ENCODE measurements at regions not wholly inside any gene's neighbourhood (a gene's known extent, or its start where the extent isn't known, plus 50 kb on each side); places are given as distances from the start of the nearest gene placed in this dataset.

DNA sequence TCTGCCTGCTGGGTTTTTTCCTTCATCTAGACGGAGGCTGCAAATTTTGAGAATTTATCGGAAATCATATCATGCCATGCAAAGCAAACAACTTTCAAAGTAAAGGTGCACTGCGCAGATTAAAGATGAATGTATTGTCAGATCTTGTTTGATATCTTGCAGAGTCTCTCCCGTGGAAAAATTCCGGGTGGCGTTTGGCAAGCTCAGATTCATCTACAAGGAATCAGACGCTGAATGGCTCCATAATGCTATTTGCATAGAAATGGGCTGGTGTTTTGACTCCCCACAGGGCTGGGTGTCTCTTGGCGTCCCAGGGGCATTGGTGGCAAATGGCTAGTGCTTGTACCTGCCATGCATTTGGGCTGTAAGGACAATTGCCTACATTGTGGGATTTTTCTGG is 274.0 kb downstream of the VRK1 start:
- peaks cover 28% of the 10 kb centered on the region for H3K9me3 ChIP-seq (ENCODE audit: control insufficient read depth, insufficient read depth, low read length)
- no peak overlapping the region for H4K5ac ChIP-seq (ENCODE audit: low read depth, low read length)
- no peak overlapping the region for H3K14ac ChIP-seq (replicated peaks; ENCODE audit: low read depth, low read length)
- DNase-seq (no peak), ATAC-seq (ENCODE audit: low read depth) (no peak)
- TF ChIP-seq RFX5 (IDR thresholded peaks at IDR 0.05; ENCODE audit: low read depth, low read length) (no peak), NFE2L2 (IDR thresholded peaks at IDR 0.05; ENCODE audit: low read depth, low read length) (no peak), RAD21 (IDR thresholded peaks at IDR 0.05; ENCODE audit: low read length) (no peak), SMC3 (IDR thresholded peaks at IDR 0.05; ENCODE audit: low read depth, low read length) (no peak), MXI1 (IDR thresholded peaks at IDR 0.05; ENCODE audit: borderline replicate concordance, low read depth, low read length) (no peak)
- TF ChIP-seq, protein P1, sequence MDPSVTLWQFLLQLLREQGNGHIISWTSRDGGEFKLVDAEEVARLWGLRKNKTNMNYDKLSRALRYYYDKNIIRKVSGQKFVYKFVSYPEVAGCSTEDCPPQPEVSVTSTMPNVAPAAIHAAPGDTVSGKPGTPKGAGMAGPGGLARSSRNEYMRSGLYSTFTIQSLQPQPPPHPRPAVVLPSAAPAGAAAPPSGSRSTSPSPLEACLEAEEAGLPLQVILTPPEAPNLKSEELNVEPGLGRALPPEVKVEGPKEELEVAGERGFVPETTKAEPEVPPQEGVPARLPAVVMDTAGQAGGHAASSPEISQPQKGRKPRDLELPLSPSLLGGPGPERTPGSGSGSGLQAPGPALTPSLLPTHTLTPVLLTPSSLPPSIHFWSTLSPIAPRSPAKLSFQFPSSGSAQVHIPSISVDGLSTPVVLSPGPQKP (IDR thresholded peaks at IDR 0.05; ENCODE audit: borderline replicate concordance, low read depth, low read length), result no peak
- dilution Hi-C loops (cut with HindIII; ENCODE audit: low sequenced_read_pairs, unreplicated experiment), result no loop called here
- H3K36me3 ChIP-seq (ENCODE audit: control insufficient read depth, insufficient read depth, low read length), result no peaks in the 10 kb centered on the region
- no peaks in the 10 kb centered on the region for H3K4me1 ChIP-seq (ENCODE audit: control insufficient read depth, insufficient read depth, low read length)
- no peak overlapping the region for H2BK15ac ChIP-seq (ENCODE audit: low read depth, low read length)
- BruUV-seq (replicated peaks), result no TSS peak
- no peaks in the 10 kb centered on the region for H3K79me1 ChIP-seq (ENCODE audit: low read depth in 1 of 2, low read length in 2 of 2)
- H2BK120ac ChIP-seq (ENCODE audit: low read depth, low read length), result no peak overlapping the region
- in situ Hi-C loops (cut with MboI; ENCODE audit: low sequenced_read_pairs), result no loop called here
- H3K27me3 ChIP-seq (ENCODE audit: control insufficient read depth, insufficient read depth, low read length), result no peaks in the 10 kb centered on the region
- ChIA-PET POLR2A (ENCODE audit: unreplicated experiment) (no interaction called here), CTCF (no interaction called here)
- WGBS, 2 experiments (ENCODE audit: extremely low coverage in 2 of 2, insufficient read length in 1 of 2), result no CpG with 5 or more reads among the region's 8 CpGs
- no peak overlapping the region for H3K4me3 ChIP-seq (ENCODE audit: insufficient read depth, low read depth, low read length)
- H3K56ac ChIP-seq (ENCODE audit: extremely low read depth, insufficient read depth, low read length), result no peak overlapping the region
- H2AFZ ChIP-seq (replicated peaks; ENCODE audit: low read length, poor library complexity), result no peak overlapping the region
- no peak overlapping the region for H4K91ac ChIP-seq (ENCODE audit: insufficient read depth, low read depth, low read length)
- H3K9me1 ChIP-seq (ENCODE audit: insufficient read depth, low read length), result no peaks in the 10 kb centered on the region
- no peak overlapping the region for H2BK20ac ChIP-seq (ENCODE audit: low read depth, low read length)
- H2AK5ac ChIP-seq (ENCODE audit: low read depth, low read length), result no peak overlapping the region
- no peak overlapping the region for H4K8ac ChIP-seq (ENCODE audit: low read depth in 2 of 2, low read length in 2 of 2)
- no peak overlapping the region for H3K4ac ChIP-seq (ENCODE audit: low read depth, low read length)
- H3K9ac ChIP-seq (ENCODE audit: low read depth, low read length), result no peak overlapping the region
- H2AK9ac ChIP-seq (replicated peaks; ENCODE audit: low read depth, low read length, poor library complexity), result no peak overlapping the region
- H3K27ac ChIP-seq (ENCODE audit: insufficient read depth, low read length), result no peak overlapping the region
- no peaks in the 10 kb centered on the region for H4K20me1 ChIP-seq (ENCODE audit: insufficient read depth, low read length)
- no peak overlapping the region for H3K23ac ChIP-seq (ENCODE audit: low read depth, low read length)
- intact Hi-C loops (cut with micrococcal nuclease), result no loop called here
- no peak overlapping the region for H2BK5ac ChIP-seq (ENCODE audit: low read depth, low read length, poor library complexity, severe bottlenecking)
- H3K4me2 ChIP-seq (ENCODE audit: low read depth, low read length), result no peak overlapping the region
- no peak overlapping the region for H3K18ac ChIP-seq (ENCODE audit: low read depth, low read length)

All from IMR-90 (cell line).